GM23338 (cell line): ENCODE measurements at regions not wholly inside any gene's neighbourhood (a gene's known extent, or its start where the extent isn't known, plus 50 kb on each side); places are given as distances from the start of the nearest gene placed in this dataset.

Experiments
- ATAC-seq: fragments of 200-7000 bp; cut with Tn5 transposase; 3 replicates; pipeline ENCODE4 v1.9.1; 2020
- DNase-seq: peaks from one replicate; pipeline ENCODE4 v3.0.0-alpha.2; 2015; ENCODE audit warnings: low spot score
- H2AFZ ChIP-seq: fragments of 200-600 bp; sonication (generic); 2 replicates; pipeline ENCODE4 v1.8.0; 2016; ENCODE audit warnings: antibody characterized with exemption, mild to moderate bottlenecking, moderate library complexity
- H3F3A ChIP-seq: fragments of 200-600 bp; sonication (generic); replicated peaks from 2 replicates; pipeline ENCODE4 v1.8.0; 2017; ENCODE audit warnings: antibody characterized with exemption, mixed run types, low read depth
- H3K27ac ChIP-seq: fragments of 200-600 bp; sonication (generic); 2 replicates; pipeline ENCODE4 v1.6.1; 2016; ENCODE audit warnings: low read depth
- H3K27me3 ChIP-seq: fragments of 200-600 bp; sonication (generic); 2 replicates; pipeline ENCODE4 v1.8.0; 2016; ENCODE audit warnings: mild to moderate bottlenecking, mixed run types, moderate library complexity; ENCODE audit not compliant: insufficient read depth
- H3K36me3 ChIP-seq: fragments of 200-600 bp; sonication (generic); 2 replicates; pipeline ENCODE4 v1.8.0; 2016; ENCODE audit warnings: mild to moderate bottlenecking; ENCODE audit not compliant: insufficient read depth
- H3K4me1 ChIP-seq: fragments of 200-600 bp; sonication (generic); 2 replicates; pipeline ENCODE4 v1.8.0; 2016; ENCODE audit warnings: mild to moderate bottlenecking, moderate library complexity; ENCODE audit not compliant: insufficient read depth
- H3K4me2 ChIP-seq: fragments of 200-600 bp; sonication (generic); 2 replicates; pipeline ENCODE4 v1.7.1; 2017; ENCODE audit warnings: mixed run types
- H3K4me3 ChIP-seq: fragments of 200-600 bp; sonication (generic); 2 replicates; pipeline ENCODE4 v1.6.1; 2016; ENCODE audit warnings: mixed run types
- H3K79me2 ChIP-seq: fragments of 200-600 bp; sonication (generic); replicated peaks from 2 replicates; pipeline ENCODE4 v1.8.0; 2017; ENCODE audit warnings: mild to moderate bottlenecking; ENCODE audit not compliant: insufficient read depth
- H3K9me2 ChIP-seq: fragments of 200-600 bp; sonication (generic); 2 replicates; pipeline ENCODE4 v1.8.0; 2017; ENCODE audit not compliant: insufficient read depth
- H4K20me1 ChIP-seq: fragments of 200-600 bp; sonication (generic); replicated peaks from 2 replicates; pipeline ENCODE4 v1.8.0; 2017; ENCODE audit warnings: mild to moderate bottlenecking; ENCODE audit not compliant: insufficient read depth
- H3K27ac Mint-ChIP-seq: 2 replicates; pipeline ENCODE4 v1.8.0; 2020; ENCODE audit warnings: inconsistent platforms, mild to moderate bottlenecking, moderate library complexity, mixed read lengths
- H3K27me3 Mint-ChIP-seq: 3 replicates; pipeline ENCODE4 v1.8.0; 2022; ENCODE audit warnings: low read depth, mild to moderate bottlenecking, moderate library complexity, mixed read lengths, inconsistent platforms; ENCODE audit not compliant: insufficient read depth, poor library complexity
- H3K36me3 Mint-ChIP-seq: 3 replicates; pipeline ENCODE4 v1.8.0; 2021; ENCODE audit warnings: low read depth, mild to moderate bottlenecking, inconsistent platforms, moderate library complexity, mixed read lengths
- H3K4me1 Mint-ChIP-seq: 3 replicates; pipeline ENCODE4 v1.8.0; 2020; ENCODE audit warnings: mild to moderate bottlenecking, inconsistent platforms, mixed read lengths
- H3K4me3 Mint-ChIP-seq: 3 replicates; pipeline ENCODE4 v1.8.0; 2021; ENCODE audit warnings: moderate library complexity, mild to moderate bottlenecking, inconsistent platforms, mixed read lengths
- H3K9me3 Mint-ChIP-seq: 3 replicates; pipeline ENCODE4 v1.8.0; 2020; ENCODE audit warnings: moderate library complexity, mild to moderate bottlenecking, inconsistent platforms, mixed read lengths
- CTCF ChIP-seq, 2 experiments: fragments of 200-600 bp in 1 of 2; sonication (generic) in 1 of 2; conservative IDR thresholded peaks; 2 replicates each; pipeline versions ENCODE4 v1.5.1 to v1.6.1; 2016 to 2017; ENCODE audit warnings: antibody characterized with exemption in 2 of 2, low read depth in 2 of 2, mild to moderate bottlenecking in 2 of 2, moderate library complexity in 1 of 2
- ETS1 ChIP-seq: IDR thresholded peaks from 2 replicates; pipeline ENCODE4 v1.6.1; 2016; ENCODE audit warnings: antibody characterized with exemption
- EZH2 ChIP-seq: fragments of 200-600 bp; sonication (generic); IDR thresholded peaks from one replicate; pipeline ENCODE4 v1.8.0; 2017; ENCODE audit warnings: antibody characterized with exemption, mild to moderate bottlenecking, low read depth; ENCODE audit not compliant: unreplicated experiment
- EZH2phosphoT487 ChIP-seq: fragments of 200-600 bp; sonication (generic); IDR thresholded peaks from one replicate; pipeline ENCODE4 v1.8.1; 2018; ENCODE audit warnings: antibody characterized with exemption; ENCODE audit not compliant: unreplicated experiment
- JUNB ChIP-seq: IDR thresholded peaks from one replicate; pipeline ENCODE4 v1.6.1; 2016; ENCODE audit warnings: antibody characterized with exemption; ENCODE audit not compliant: unreplicated experiment
- NANOG ChIP-seq: IDR thresholded peaks from 2 replicates; pipeline ENCODE4 v1.6.1; 2016; ENCODE audit warnings: antibody characterized with exemption, borderline replicate concordance
- POLR2AphosphoS5 ChIP-seq: IDR thresholded peaks from 2 replicates; pipeline ENCODE4 v1.6.1; 2016; ENCODE audit warnings: antibody characterized with exemption, low read depth
- REST ChIP-seq: IDR thresholded peaks from one replicate; pipeline ENCODE4 v1.6.1; 2018; ENCODE audit warnings: antibody characterized with exemption; ENCODE audit not compliant: unreplicated experiment
- STAT1 ChIP-seq: IDR thresholded peaks from one replicate; pipeline ENCODE4 v1.6.1; 2016; ENCODE audit warnings: antibody characterized with exemption; ENCODE audit not compliant: unreplicated experiment
- ZNF331 ChIP-seq: fragments of 250-450 bp; sonication (Bioruptor Pico); IDR thresholded peaks from 2 replicates; pipeline ENCODE4 v1.5.0; 2020; ENCODE audit warnings: low read depth, mild to moderate bottlenecking, moderate library complexity
- ZNF462 ChIP-seq: fragments of 250-450 bp; sonication (Bioruptor Pico); IDR thresholded peaks from 2 replicates; pipeline ENCODE4 v1.5.0; 2020; ENCODE audit warnings: mild to moderate bottlenecking, moderate library complexity

DNA sequence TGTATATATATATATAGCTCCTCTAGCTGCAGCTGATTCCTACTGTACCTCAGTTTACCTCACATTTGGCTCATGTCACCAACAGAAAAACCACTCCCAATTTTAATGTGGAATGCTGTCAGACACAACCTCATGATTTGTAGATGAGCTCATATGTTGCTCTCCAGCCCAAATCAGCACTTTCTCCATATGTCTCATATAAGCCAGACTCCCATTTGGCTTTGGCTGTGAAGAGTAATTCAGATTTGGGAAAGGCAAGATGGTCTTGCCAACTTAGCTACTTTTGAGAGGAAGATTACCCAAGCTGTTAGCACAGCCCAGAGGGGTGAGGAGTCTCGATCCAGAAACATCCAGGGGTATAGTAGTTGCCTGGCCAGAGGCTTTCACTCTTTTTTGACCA lies 342.2 kb upstream of the NT5E start:
- H3K4me3 Mint-ChIP-seq, result no peak overlapping the region
- no peak overlapping the region for H3K4me2 ChIP-seq
- no peaks in the 10 kb centered on the region for H3K36me3 ChIP-seq
- H3K27me3 Mint-ChIP-seq, result peaks cover 2% of the 10 kb centered on the region
- peaks cover 26% of the 10 kb centered on the region for H3K4me1 ChIP-seq
- H3K27ac Mint-ChIP-seq, result no peak overlapping the region
- H3K36me3 Mint-ChIP-seq, result no peaks in the 10 kb centered on the region
- peaks cover 23% of the 10 kb centered on the region for H3K4me1 Mint-ChIP-seq
- TF ChIP-seq ZNF331 (no peak), STAT1 (no peak), POLR2AphosphoS5 (no peak)
- H3K4me3 ChIP-seq, result no peak overlapping the region
- H3K79me2 ChIP-seq, result no peaks in the 10 kb centered on the region
- no peaks in the 10 kb centered on the region for H3K9me2 ChIP-seq
- no peak overlapping the region for H3K27ac ChIP-seq
- ATAC-seq (no peak), DNase-seq (no peak)
- no peaks in the 10 kb centered on the region for H3F3A ChIP-seq
- no peaks in the 10 kb centered on the region for H4K20me1 ChIP-seq
- no peaks in the 10 kb centered on the region for H3K9me3 Mint-ChIP-seq
- H2AFZ ChIP-seq, result no peak overlapping the region
- no peaks in the 10 kb centered on the region for H3K27me3 ChIP-seq

DNA sequence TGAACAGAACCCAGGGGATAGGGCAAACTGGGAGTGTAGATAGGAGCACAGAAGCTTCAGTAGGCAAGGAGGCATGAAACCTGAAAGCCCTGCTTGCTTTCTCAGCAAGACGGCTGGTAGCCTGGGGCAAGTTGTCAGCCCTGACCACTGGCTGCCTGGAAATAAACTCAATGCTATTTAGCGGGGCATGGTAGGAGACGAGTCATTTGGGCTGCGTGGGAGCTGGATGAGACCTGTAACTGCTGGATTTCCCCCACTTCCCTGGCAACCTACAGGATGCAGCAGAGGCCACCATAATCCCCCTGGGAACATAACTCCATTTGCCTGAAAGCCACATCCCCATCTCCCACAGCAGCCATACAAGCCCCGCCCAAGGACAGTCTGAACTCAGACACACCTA lies 332.6 kb upstream of the TBX18 start:
- peaks cover 12% of the 10 kb centered on the region for H3K9me2 ChIP-seq
- H3F3A ChIP-seq, result no peaks in the 10 kb centered on the region
- ATAC-seq (no peak), DNase-seq (no peak)
- Mint-ChIP-seq H3K36me3 (peaks cover 7% of the 10 kb centered on the region; the same call in 2 of the 3 replicates), H3K4me1 (no peaks in the 10 kb centered on the region), H3K27ac (no peak overlapping the region), H3K4me3 (no peak overlapping the region), H3K9me3 (peaks cover 15% of the 10 kb centered on the region), H3K27me3 (no peaks in the 10 kb centered on the region)
- no peaks in the 10 kb centered on the region for H3K4me1 ChIP-seq
- TF ChIP-seq ZNF462 (CRISPR knock-in tag) (no peak), EZH2 (no peak), ZNF331 (no peak), CTCF (conservative IDR thresholded peaks at IDR 0.05; ENCODE audit: low read depth in 2 of 2) (no peak), JUNB (no peak), EZH2phosphoT487 (no peak), NANOG (no peak), ETS1 (no peak), REST (no peak)
- no peak overlapping the region for H2AFZ ChIP-seq
- H3K79me2 ChIP-seq, result no peaks in the 10 kb centered on the region
- no peaks in the 10 kb centered on the region for H3K27me3 ChIP-seq
- no peaks in the 10 kb centered on the region; the same call in 1 of the 2 replicates for H3K36me3 ChIP-seq
- H3K4me2 ChIP-seq, result no peak overlapping the region
- no peaks in the 10 kb centered on the region for H4K20me1 ChIP-seq
- H3K27ac ChIP-seq, result no peak overlapping the region
- H3K4me3 ChIP-seq, result no peak overlapping the region
